Transverse colon (tissue), 3 donors: ENCODE measurements at regions not wholly inside any gene's neighbourhood (a gene's known extent, or its start where the extent isn't known, plus 50 kb on each side); places are given as distances from the start of the nearest gene placed in this dataset.

Experiments used
- POLR2A ChIP-seq: fragments of 450-650 bp; IDR thresholded peaks from one replicate; pipeline ENCODE4 v1.6.1; 2016; ENCODE audit warnings: antibody characterized with exemption, mild to moderate bottlenecking, moderate library complexity
- POLR2AphosphoS5 ChIP-seq, 3 donors: sonication (generic); formaldehyde crosslinking; IDR thresholded peaks; one replicate each; pipeline ENCODE4 v1.6.1; 2016; ENCODE audit warnings: antibody characterized with exemption in 3 of 3

DNA sequence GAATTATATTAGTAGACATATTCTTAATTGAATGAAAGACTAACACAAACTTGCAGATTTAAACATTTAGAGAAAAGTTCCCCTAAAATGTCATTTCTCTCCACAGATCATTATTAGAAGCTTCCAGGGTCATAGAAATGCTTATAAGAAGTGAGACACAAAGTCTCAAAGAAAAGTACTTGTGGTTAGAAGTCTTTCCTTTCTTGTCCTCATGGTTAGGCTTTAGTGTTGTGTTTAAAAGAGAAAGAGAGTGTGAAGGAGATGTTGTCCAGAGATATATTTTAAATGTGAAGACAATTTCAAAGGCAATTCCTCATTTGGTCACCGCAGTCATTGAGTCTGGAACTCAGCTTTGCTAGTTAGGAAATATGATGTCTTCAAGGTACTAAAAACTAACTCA, 230.4 kb upstream of the ARPP21 start:
- TF ChIP-seq POLR2AphosphoS5 (IDR thresholded peaks at IDR 0.05), result no peak
- TF ChIP-seq POLR2A, result no peak
